ENCODE measurements at regions not wholly inside any gene's neighbourhood (a gene's known extent, or its start where the extent isn't known, plus 50 kb on each side); places are given as distances from the start of the nearest gene placed in this dataset.

GRCh38 chr11:121790430-121790829 lies 325.6 kb downstream of the BLID start:
- H3K9me3 ChIP-seq (replicated peaks in 1 of 3): no peaks in the 10 kb centered on the region
- TF ChIP-seq, protein P1, sequence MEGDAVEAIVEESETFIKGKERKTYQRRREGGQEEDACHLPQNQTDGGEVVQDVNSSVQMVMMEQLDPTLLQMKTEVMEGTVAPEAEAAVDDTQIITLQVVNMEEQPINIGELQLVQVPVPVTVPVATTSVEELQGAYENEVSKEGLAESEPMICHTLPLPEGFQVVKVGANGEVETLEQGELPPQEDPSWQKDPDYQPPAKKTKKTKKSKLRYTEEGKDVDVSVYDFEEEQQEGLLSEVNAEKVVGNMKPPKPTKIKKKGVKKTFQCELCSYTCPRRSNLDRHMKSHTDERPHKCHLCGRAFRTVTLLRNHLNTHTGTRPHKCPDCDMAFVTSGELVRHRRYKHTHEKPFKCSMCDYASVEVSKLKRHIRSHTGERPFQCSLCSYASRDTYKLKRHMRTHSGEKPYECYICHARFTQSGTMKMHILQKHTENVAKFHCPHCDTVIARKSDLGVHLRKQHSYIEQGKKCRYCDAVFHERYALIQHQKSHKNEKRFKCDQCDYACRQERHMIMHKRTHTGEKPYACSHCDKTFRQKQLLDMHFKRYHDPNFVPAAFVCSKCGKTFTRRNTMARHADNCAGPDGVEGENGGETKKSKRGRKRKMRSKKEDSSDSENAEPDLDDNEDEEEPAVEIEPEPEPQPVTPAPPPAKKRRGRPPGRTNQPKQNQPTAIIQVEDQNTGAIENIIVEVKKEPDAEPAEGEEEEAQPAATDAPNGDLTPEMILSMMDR (IDR thresholded peaks at IDR 0.05): no peak
- no peak for TF ChIP-seq POLR2A (IDR thresholded peaks at IDR 0.05)
- no peaks in the 10 kb centered on the region for H3K27me3 ChIP-seq
- H3K27ac ChIP-seq: no peak overlapping the region
- WGBS, 4 donors: 75 to 79% (median 76%) methylated on average over 2 of the region's 2 CpGs
- H3K4me1 ChIP-seq (replicated peaks in 1 of 2): no peaks in the 10 kb centered on the region
- H3K36me3 ChIP-seq (replicated peaks in 1 of 2): no peaks in the 10 kb centered on the region
- intact Hi-C loops (cut with DNase I): no loop called here
- no peak for DNase-seq
- H3K4me3 ChIP-seq: no peak overlapping the region

GRCh38 chr11:121780971-121781370 lies 328.2 kb upstream of the SORL1-AS1 start:
- Histone ChIP-seq H3K27me3 (no peaks in the 10 kb centered on the region), H3K9me3 (replicated peaks in 1 of 3) (no peaks in the 10 kb centered on the region), H3K4me3 (no peak overlapping the region), H3K36me3 (replicated peaks in 1 of 2) (no peaks in the 10 kb centered on the region), H3K27ac (no peak overlapping the region), H3K4me1 (replicated peaks in 1 of 2) (no peaks in the 10 kb centered on the region)
- DNase-seq: no peak
- intact Hi-C loops (cut with DNase I): no loop called here
- TF ChIP-seq, protein P1 (IDR thresholded peaks at IDR 0.05): no peak
- no peak for TF ChIP-seq POLR2A (IDR thresholded peaks at IDR 0.05)
- WGBS, 4 donors: 12 to 42% (median 33%) methylated on average over 2 of the region's 2 CpGs

DNA sequence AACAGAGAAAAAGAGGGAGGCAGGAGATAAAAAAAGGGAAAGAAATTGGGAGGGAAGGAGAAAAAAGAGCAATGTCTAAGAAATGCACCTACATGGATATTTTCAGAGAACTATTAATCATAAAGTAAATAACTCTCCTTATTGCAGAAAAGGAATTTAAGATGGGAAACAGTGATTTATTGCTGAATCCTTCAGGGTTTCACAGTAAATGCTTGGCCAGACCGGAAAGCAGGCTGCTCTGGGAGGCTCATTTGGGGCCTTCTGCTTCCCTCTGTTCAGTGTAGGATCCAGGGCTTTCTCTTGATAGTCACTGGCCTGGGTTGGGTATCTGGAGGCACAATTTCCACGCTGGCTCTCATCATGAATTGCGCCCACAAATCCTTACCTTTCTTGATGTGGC lies 324.3 kb upstream of the SORL1-AS1 start:
- Histone ChIP-seq H3K36me3 (replicated peaks in 1 of 2) (no peaks in the 10 kb centered on the region), H3K4me1 (replicated peaks in 1 of 2) (no peaks in the 10 kb centered on the region), H3K4me3 (no peak overlapping the region), H3K9me3 (replicated peaks in 1 of 3) (no peaks in the 10 kb centered on the region), H3K27me3 (no peaks in the 10 kb centered on the region), H3K27ac (no peak overlapping the region)
- DNase-seq: no peak
- 72 to 84% (median 77%) methylated on average over 3 of the region's 3 CpGs for WGBS, 4 donors
- TF ChIP-seq POLR2A (IDR thresholded peaks at IDR 0.05): no peak
- TF ChIP-seq, protein P1 (IDR thresholded peaks at IDR 0.05): no peak
- intact Hi-C loops (cut with DNase I): no loop called here

- Histone ChIP-seq H3K27me3 (no peaks in the 10 kb centered on the region), H3K4me3 (no peak overlapping the region), H3K36me3 (replicated peaks in 1 of 2) (no peaks in the 10 kb centered on the region), H3K4me1 (replicated peaks in 1 of 2) (no peaks in the 10 kb centered on the region), H3K27ac (peak overlapping the region in 1 of 5 donors; percentile 16), H3K9me3 (replicated peaks in 1 of 3) (no peaks in the 10 kb centered on the region)
- DNase-seq: no peak
- no peak for TF ChIP-seq POLR2A (IDR thresholded peaks at IDR 0.05)
- TF ChIP-seq, protein P1 (IDR thresholded peaks at IDR 0.05): no peak
- intact Hi-C loops (cut with DNase I): no loop called here
- WGBS, 4 donors: 53 to 68% (median 56%) methylated on average over 5 of the region's 5 CpGs
Observed at GRCh38 chr11:121775276-121775675, 322.5 kb upstream of the SORL1-AS1 start.

Measured in adrenal gland (tissue), 9 donors.